Spinal cord (tissue), 9 donors: ENCODE measurements at regions not wholly inside any gene's neighbourhood (a gene's known extent, or its start where the extent isn't known, plus 50 kb on each side); places are given as distances from the start of the nearest gene placed in this dataset.

Experiments used
- DNase-seq, 6 donors: peaks; one replicate each; pipeline versions ENCODE4 v3.0.0 to v3.0.0-alpha.2; 2013 to 2015; ENCODE audit warnings: low spot score in 6 of 6, low read depth in 4 of 6
- H3K27ac ChIP-seq: one replicate; pipeline ENCODE4 v1.5.1; 2013; ENCODE audit warnings: low read depth, low read length, control low read depth
- H3K27me3 ChIP-seq: one replicate; pipeline ENCODE4 v1.6.1; 2013; ENCODE audit warnings: low read length; ENCODE audit not compliant: control insufficient read depth, insufficient read depth
- H3K36me3 ChIP-seq: one replicate; pipeline ENCODE4 v1.6.1; 2013; ENCODE audit warnings: low read length; ENCODE audit not compliant: control insufficient read depth, insufficient read depth
- H3K4me1 ChIP-seq: one replicate; pipeline ENCODE4 v1.6.1; 2013; ENCODE audit warnings: low read length; ENCODE audit not compliant: control insufficient read depth, insufficient read depth
- H3K4me3 ChIP-seq: one replicate; pipeline ENCODE4 v1.5.1; 2013; ENCODE audit warnings: low read depth, low read length, control low read depth
- H3K9me3 ChIP-seq: one replicate; pipeline ENCODE4 v1.6.1; 2013; ENCODE audit warnings: low read length; ENCODE audit not compliant: control insufficient read depth, insufficient read depth
- WGBS: methylation state at CpG from one replicate; pipeline ENCODE4 v1.1.5; 2013; ENCODE audit warnings: missing lambda C conversion rate; ENCODE audit not compliant: insufficient coverage; 5-methylcytosine and 5-hydroxymethylcytosine counted together
- donor health status: healthy.

GRCh38 chr18:75828379-75828778 lies 400.9 kb upstream of the SMIM21 start:
- WGBS, result 44% methylated on average over 3 of the region's 4 CpGs

GRCh38 chr18:75827751-75828287 lies 400.3 kb upstream of the SMIM21 start:
- Histone ChIP-seq H3K4me3 (no peak overlapping the region), H3K36me3 (no peaks in the 10 kb centered on the region), H3K27ac (no peak overlapping the region), H3K27me3 (no peaks in the 10 kb centered on the region), H3K4me1 (no peaks in the 10 kb centered on the region), H3K9me3 (no peaks in the 10 kb centered on the region)
- DNase-seq, result peak in 1 of 6 donors; percentile 84
- 60% methylated on average over 4 of the region's 7 CpGs for WGBS

More at GRCh38 chr18:75828379-75828778, 400.9 kb upstream of the SMIM21 start:
- no peaks in the 10 kb centered on the region for H3K9me3 ChIP-seq
- no peaks in the 10 kb centered on the region for H3K27me3 ChIP-seq
- no peak overlapping the region for H3K27ac ChIP-seq
- no peak overlapping the region for H3K4me3 ChIP-seq
- peak in 1 of 6 donors; percentile 78 for DNase-seq
- no peaks in the 10 kb centered on the region for H3K36me3 ChIP-seq
- H3K4me1 ChIP-seq, result no peaks in the 10 kb centered on the region

- 71% methylated on average over 2 of the region's 3 CpGs for WGBS
Observed at GRCh38 chr18:75824661-75825060, 397.2 kb upstream of the SMIM21 start.

GRCh38 chr18:75823471-75823870 lies 396.0 kb upstream of the SMIM21 start:
- Histone ChIP-seq H3K9me3 (no peaks in the 10 kb centered on the region), H3K27me3 (no peaks in the 10 kb centered on the region), H3K4me3 (no peak overlapping the region), H3K4me1 (no peaks in the 10 kb centered on the region), H3K36me3 (no peaks in the 10 kb centered on the region), H3K27ac (no peak overlapping the region)
- no peak for DNase-seq
- no CpG with 5 or more reads among the region's 2 CpGs for WGBS

More at GRCh38 chr18:75824661-75825060, 397.2 kb upstream of the SMIM21 start:
- Histone ChIP-seq H3K36me3 (no peaks in the 10 kb centered on the region), H3K4me3 (no peak overlapping the region), H3K9me3 (no peaks in the 10 kb centered on the region), H3K27ac (no peak overlapping the region), H3K27me3 (no peaks in the 10 kb centered on the region), H3K4me1 (no peaks in the 10 kb centered on the region)
- no peak for DNase-seq

GRCh38 chr18:75818383-75818782 lies 390.9 kb upstream of the SMIM21 start:
- H3K27me3 ChIP-seq, result no peaks in the 10 kb centered on the region
- no peaks in the 10 kb centered on the region for H3K9me3 ChIP-seq
- 45% methylated on average over 4 of the region's 5 CpGs for WGBS

GRCh38 chr18:75815767-75816166 lies 388.3 kb upstream of the SMIM21 start:
- no peaks in the 10 kb centered on the region for H3K4me1 ChIP-seq
- no peaks in the 10 kb centered on the region for H3K36me3 ChIP-seq
- WGBS, result 100% methylated on average over 1 of the region's 1 CpG
- no peaks in the 10 kb centered on the region for H3K9me3 ChIP-seq
- H3K4me3 ChIP-seq, result no peak overlapping the region
- H3K27me3 ChIP-seq, result no peaks in the 10 kb centered on the region
- no peak overlapping the region for H3K27ac ChIP-seq
- no peak for DNase-seq

More at GRCh38 chr18:75818383-75818782, 390.9 kb upstream of the SMIM21 start:
- no peak overlapping the region for H3K4me3 ChIP-seq
- no peaks in the 10 kb centered on the region for H3K4me1 ChIP-seq
- no peak overlapping the region for H3K27ac ChIP-seq
- peak in 1 of 6 donors; percentile 49 for DNase-seq
- H3K36me3 ChIP-seq, result no peaks in the 10 kb centered on the region

GRCh38 chr18:75812761-75813160 lies 385.3 kb upstream of the SMIM21 start:
- H3K4me1 ChIP-seq, result no peaks in the 10 kb centered on the region
- peak in 1 of 6 donors; percentile 37 for DNase-seq
- no peak overlapping the region for H3K27ac ChIP-seq
- no peaks in the 10 kb centered on the region for H3K27me3 ChIP-seq
- WGBS, result 74% methylated on average over 8 of the region's 8 CpGs
- H3K4me3 ChIP-seq, result no peak overlapping the region
- H3K36me3 ChIP-seq, result no peaks in the 10 kb centered on the region
- no peaks in the 10 kb centered on the region for H3K9me3 ChIP-seq

- Histone ChIP-seq H3K27ac (no peak overlapping the region), H3K27me3 (no peaks in the 10 kb centered on the region), H3K4me1 (no peaks in the 10 kb centered on the region), H3K36me3 (no peaks in the 10 kb centered on the region), H3K4me3 (no peak overlapping the region), H3K9me3 (no peaks in the 10 kb centered on the region)
- WGBS, result 31% methylated on average over 4 of the region's 5 CpGs
- DNase-seq, result peak in 2 of 6 donors; percentile 53 to 83
Observed at GRCh38 chr18:75810961-75811551, 383.6 kb upstream of the SMIM21 start.

- Histone ChIP-seq H3K36me3 (no peaks in the 10 kb centered on the region), H3K27me3 (no peaks in the 10 kb centered on the region), H3K27ac (no peak overlapping the region), H3K9me3 (no peaks in the 10 kb centered on the region), H3K4me1 (no peaks in the 10 kb centered on the region), H3K4me3 (no peak overlapping the region)
- no peak for DNase-seq
- 60% methylated on average over 2 of the region's 9 CpGs for WGBS
Observed at GRCh38 chr18:75810516-75810915, 383.0 kb upstream of the SMIM21 start.

- WGBS, result 20% methylated on average over 1 of the region's 6 CpGs
Observed at GRCh38 chr18:75809926-75810255, 382.4 kb upstream of the SMIM21 start.

More at GRCh38 chr18:75809926-75810255, 382.4 kb upstream of the SMIM21 start:
- H3K27ac ChIP-seq, result no peak overlapping the region
- no peaks in the 10 kb centered on the region for H3K27me3 ChIP-seq
- H3K4me3 ChIP-seq, result peak overlapping the region; percentile 10
- H3K36me3 ChIP-seq, result no peaks in the 10 kb centered on the region
- no peaks in the 10 kb centered on the region for H3K4me1 ChIP-seq
- no peaks in the 10 kb centered on the region for H3K9me3 ChIP-seq
- peak in 1 of 6 donors; percentile 25 for DNase-seq
